ENCODE measurements at regions not wholly inside any gene's neighbourhood (a gene's known extent, or its start where the extent isn't known, plus 50 kb on each side); places are given as distances from the start of the nearest gene placed in this dataset.
"Not testable (repeated sequence)": the region's sequence is repeated elsewhere in the genome, so short reads cannot be mapped to it uniquely, and the experiment has no call there.

DNA sequence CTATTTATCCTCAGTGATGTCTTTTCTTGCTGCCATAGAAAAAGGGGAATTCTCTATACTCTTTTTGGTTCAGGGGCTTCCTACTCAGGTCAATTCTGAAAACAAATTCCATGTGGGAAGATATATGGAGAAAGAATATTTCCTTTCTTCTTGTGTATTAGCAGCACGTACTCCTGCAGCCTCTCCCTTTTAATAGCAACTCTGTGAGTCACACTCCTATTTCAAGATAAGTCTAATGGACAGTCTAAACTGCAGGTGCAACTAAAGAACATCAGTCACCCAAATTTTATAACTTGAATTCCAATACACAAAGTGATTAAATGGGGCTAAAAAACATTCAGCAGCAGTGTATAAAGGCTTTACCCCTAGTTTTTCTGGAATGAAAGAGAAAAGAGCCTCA, 942.2 kb downstream of the CNTNAP5 start:
- DNase-seq (ENCODE audit: low read depth in 3 of 3), result no peak

DNA sequence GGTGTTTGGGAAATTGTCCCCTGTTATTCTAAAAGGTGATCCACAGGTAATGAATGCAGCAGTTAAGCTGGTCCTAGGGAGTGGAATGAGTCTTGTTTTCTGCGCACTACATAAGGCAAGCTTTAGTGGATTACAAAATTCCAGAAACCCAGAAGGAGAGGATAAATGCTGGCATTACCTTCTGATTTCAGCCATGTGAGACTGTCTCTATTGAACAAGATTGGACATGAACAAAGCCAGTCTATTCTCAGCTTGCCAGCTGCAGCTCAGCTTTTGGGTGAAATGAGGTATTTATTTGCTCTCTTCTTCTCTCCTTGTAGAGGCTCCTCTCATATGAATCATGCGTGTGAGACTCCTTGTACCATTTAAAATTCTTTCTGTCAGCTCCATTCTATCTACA, 944.9 kb downstream of the CNTNAP5 start:
- DNase-seq (ENCODE audit: low read depth in 3 of 3), result no peak

DNA sequence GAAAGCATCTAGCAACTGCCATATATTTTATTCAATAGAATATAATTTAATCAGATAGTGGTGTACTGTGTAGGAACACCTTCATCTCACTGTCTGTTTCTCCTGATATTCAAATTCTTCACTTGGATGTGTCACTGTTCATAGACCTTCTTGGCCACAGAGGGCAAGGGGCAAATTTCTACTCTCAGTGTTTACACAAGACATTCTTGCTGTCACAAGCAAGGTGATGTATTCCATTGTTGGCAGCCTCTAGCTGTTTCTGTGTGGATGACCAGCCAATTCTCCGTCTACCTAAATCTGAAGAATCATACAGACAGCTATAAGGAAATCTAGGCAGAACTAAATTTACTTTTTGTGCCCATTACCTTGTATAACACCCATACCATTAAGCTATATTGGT, 948.3 kb downstream of the CNTNAP5 start:
- DNase-seq (ENCODE audit: low read depth in 3 of 3), result no peak

DNA sequence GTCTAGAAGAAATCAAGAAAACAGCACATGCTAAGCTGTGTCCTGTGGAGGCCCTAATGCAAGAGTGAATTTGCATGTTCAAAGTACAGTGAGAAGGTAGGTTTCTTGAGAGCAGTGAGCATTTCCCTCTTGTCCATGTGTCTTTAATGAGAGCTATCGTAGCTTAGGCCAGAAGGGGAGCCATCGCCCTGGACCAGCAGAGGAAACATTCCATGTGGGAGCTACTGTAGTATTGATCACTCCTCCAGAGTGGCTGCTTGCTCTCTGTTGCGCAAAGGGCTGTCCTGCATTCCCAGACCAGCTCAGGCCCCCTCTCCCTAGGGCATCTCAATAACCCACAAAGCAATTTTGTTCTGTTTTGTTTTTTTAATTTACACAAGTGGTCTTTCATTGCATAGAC, 950.1 kb downstream of the CNTNAP5 start:
- no peak for DNase-seq (ENCODE audit: low read depth in 3 of 3)

DNA sequence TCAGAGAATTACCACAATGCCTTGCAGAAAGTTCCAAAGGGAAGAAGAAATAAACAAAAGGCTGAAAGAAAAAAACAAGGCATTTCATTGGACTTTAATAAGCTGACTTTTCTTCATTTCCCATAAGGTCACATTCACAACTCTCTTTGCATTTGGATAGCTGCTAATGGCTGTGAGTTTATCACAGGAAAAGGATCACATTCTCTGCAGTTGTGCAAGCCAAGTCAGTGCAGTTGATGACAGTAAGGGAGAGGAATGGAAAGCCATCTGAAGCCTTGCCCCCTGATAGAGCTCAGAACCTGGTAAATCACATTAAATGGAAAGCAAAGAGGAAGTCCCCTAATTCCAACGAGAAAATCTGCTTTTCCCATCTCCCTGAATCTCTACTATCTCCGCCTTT, 950.6 kb downstream of the CNTNAP5 start:
- no peak for DNase-seq (ENCODE audit: low read depth in 3 of 3)

DNA sequence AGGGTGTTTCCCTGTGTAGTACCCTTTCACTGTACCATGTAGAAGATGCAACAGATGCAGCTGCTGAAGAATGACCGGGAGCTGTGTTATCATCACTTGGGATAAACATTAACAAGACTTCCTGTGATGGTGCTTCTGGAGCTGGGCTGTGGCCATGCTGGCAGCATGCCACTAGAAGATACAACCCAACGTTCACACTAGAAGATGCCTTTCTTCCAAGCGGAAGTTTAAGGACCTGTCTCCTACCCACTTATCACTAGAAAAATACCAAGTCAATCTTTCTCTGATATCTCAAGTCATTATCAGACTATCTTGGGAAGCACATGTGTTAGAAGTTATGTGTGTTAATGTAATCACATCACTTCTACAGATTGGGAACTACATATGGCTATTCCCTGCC, 953.5 kb downstream of the CNTNAP5 start:
- DNase-seq (ENCODE audit: low read depth in 3 of 3), result no peak

DNA sequence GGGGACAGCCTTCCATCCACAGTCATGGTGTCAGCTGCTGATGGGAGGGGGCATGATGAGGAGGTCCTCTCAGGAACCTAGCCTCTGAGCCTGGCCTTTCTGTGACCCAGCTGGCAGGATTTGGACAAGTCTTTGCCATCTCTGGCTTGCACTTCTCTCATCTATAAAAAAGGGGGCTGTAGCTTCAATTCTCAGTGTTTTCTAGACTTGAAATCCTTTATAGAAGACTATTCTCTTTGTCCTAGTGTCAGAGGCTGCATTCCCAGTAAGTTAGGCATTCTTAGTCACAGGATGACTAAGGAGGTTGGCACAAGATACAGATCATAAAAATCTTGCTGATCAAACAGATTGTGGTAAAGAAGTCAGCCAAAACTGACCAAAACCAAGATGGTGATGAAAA, 958.5 kb downstream of the CNTNAP5 start:
- no peak for DNase-seq (ENCODE audit: low read depth in 3 of 3)

DNA sequence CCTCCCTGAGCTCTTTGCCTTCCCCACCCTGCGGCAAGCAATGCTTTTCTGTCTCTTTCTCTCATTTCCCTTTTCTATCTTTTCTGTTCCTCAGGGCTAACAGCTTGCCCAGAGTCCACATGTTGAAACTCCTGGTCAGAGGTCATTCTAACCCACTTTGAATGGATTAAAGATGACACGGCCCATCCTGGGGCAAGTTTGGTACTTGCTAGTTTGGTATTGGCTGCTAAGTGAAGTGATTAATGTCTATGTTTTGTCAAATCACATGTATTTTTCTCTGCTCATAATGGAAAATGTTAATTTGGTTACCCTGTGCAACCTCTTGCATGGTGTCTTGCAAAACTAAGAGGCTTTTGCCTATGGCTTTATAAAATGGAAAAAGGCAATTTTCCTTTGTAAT, 960.2 kb downstream of the CNTNAP5 start:
- no peak for DNase-seq (ENCODE audit: low read depth in 3 of 3)

DNA sequence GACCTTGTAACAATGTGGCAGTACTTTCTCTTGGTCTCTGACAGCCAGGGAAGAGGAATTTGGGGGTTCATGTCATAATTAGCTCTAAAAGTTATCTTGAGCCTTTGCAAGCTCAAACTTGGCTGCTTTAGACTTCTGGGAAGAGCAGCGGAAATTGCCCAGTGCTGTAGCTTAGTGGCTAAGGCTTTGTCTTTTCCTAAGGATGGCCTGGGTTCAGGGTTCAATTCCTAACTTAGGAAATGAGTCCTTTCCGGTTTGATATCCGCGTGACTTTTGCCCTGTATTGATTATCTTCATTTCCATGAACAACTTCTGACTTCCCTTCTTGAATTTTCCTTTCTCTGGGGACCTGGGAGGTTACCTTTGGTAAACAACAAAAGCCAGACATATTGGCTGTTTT, 961.0 kb downstream of the CNTNAP5 start:
- no peak for DNase-seq (ENCODE audit: low read depth in 3 of 3)

DNA sequence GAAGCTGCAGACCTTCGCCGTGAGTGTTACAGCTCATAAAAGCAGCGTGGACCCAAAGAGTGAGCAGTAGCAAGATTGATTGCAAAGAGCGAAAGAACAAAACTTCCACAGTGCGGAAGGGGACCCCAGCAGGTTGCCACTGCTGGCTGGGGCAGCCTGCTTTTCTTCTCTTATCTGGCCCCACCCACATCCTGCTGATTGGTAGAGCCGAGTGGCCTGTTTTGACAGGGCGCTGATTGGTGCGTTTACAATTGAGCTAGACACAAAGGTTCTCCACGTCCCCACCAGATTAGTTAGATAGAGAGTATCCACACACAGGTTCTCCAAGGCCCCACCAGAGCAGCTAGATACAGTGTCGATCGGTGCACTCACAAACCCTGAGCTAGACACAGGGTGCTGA, 961.8 kb downstream of the CNTNAP5 start:
- DNase-seq (ENCODE audit: low read depth in 3 of 3), result not testable (repeated sequence)

DNA sequence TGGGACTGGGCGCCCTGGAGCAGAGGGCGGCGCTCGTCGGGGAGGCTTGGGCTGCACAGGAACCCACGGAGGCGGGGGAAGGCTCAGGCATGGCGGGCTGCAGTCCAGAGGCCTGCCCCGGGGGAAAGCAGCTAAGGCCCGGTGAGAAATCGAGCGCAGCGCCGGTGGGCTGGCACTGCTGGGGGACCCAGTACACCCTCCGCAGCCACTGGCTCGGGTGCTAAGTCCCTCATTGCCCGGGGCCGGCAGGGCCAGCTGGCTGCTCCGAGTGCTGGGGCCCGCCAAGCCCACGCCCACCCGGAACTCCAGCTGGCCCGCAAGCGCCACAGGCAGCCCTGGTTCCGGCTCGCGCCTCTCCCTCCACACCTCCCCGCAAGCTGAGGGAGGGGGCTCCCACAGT, 962.3 kb downstream of the CNTNAP5 start:
- DNase-seq (ENCODE audit: low read depth in 3 of 3), result not testable (repeated sequence)

DNA sequence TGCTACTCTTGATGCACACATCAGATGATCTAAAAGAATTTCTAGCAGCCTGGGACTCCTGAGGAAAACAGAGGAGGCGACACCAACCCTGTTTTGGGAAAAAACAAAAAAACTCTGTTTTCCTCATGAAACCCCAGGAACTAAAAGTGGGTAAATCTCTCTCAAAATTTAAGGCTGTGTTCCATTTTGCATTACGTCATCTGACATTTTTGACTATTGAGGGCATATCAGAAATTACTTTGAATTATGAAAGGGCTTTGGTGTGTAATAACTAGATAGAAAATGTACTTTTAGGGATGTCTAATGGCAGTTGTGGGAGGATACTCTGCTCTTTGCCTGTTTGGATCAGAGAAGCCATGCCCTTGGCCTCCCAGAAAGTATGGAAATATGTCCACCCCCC, 963.0 kb downstream of the CNTNAP5 start:
- DNase-seq (ENCODE audit: low read depth in 3 of 3), result no peak

DNA sequence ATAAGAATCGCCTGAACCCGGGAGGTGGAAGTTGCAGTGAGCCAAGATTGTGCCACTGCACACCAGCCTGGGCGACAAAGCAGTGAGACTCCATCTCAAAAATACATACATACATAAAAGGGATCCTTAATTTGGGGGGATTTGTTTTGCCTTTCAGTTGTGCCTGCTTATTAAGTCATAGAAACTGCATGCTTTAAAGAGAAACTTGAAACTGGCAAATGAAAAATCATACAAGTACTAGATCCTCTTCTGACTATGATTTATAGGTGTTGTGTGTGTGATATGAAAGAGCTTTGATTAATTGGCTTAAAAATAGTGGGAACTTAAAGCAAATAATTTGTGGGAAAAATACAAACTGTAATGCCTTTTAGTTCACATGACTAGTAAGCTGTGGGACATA, 963.7 kb downstream of the CNTNAP5 start:
- DNase-seq (ENCODE audit: low read depth in 3 of 3), result no peak

DNA sequence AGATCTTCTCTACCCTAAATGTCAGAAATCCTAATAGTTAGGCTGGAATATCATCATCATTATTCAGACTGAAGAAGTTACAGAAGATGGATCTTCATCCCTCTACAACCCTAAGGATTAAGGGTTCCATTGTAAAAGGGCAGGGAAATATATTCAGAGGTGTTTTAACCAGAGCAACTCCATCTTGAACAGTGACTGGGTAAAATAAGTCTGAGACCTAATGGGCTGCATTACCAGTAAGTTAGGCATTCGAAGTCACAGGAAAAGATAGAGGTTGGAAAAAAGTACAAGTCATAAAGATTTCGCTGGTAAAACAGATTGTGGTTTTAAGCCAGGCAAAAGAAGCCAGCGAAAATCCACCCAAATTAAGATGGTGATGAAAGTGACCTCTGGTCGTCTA, 968.7 kb downstream of the CNTNAP5 start:
- no peak for DNase-seq (ENCODE audit: low read depth in 3 of 3)

DNA sequence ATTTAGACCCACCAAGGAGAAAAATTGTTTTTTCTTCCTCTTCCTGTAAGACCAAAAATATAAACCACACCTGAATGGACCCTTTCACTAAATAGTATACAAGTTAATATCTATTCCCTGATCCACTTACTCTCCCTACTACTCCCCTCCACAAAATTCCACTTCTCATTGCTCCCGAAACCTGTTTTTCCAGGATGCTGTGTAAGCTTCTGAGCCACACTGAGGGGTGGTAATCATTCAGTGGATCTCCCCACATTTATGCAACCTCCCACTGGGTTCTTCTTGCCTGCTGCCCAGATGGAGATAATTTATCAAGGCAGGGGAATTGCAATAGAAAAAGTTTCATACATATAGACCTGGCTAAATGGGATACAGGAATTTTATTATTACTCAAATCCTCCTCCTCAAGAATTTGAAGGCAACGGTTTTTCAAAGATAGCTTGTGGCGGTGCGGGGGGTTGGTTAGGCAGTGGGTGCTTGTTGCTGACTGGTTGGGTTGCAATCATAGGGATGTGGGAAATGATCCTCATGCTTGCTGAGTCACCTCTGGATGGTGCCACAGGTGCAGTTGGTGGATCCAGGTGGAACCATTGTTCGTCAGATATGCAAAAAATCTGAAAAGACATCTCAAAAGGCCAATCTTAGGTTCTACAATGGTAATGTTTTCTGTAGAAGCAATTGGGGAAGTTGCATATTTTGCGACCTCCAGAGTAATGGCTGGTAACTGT, 970.3 kb downstream of the CNTNAP5 start:
- no peak for DNase-seq (ENCODE audit: low read depth in 3 of 3)

DNA sequence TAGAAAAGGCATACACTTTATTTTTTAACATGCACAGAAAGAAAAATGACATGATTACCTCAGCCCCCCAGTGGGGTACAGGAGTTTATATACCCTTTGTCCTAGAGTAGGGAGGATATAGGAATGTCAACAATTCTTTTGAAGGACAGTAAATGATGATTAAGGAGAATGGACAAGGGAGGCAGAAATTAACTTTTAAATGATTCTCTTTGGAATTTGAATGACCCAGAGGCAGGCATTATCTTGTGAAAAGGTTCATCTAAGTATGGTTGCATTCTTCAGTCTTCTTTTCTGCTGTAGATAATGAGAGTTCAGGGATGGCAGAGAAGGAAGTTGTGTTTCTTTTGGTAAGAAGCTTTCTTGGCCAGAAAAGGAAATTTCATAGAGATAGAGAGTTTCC, 971.3 kb downstream of the CNTNAP5 start:
- no peak for DNase-seq (ENCODE audit: low read depth in 3 of 3)

DNA sequence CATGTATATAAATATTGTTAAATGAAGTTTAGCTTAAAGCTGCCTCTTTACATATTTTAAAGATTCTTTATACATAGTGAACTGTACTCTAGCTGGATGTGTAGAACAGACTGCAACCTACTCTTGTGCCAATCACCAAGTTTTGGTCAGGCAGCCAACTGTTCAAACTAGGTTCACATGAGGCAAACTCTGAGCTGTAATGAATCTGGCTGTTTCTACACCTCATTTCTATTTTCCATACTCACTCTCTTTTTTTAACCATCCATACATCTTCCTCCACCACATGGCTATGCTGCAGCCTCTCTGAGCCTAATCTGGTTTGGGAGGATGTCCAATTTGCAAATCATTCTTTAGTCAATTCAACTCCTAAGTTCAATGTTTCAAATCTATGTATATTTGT, 974.8 kb downstream of the CNTNAP5 start:
- no peak for DNase-seq (ENCODE audit: low read depth in 3 of 3)

DNA sequence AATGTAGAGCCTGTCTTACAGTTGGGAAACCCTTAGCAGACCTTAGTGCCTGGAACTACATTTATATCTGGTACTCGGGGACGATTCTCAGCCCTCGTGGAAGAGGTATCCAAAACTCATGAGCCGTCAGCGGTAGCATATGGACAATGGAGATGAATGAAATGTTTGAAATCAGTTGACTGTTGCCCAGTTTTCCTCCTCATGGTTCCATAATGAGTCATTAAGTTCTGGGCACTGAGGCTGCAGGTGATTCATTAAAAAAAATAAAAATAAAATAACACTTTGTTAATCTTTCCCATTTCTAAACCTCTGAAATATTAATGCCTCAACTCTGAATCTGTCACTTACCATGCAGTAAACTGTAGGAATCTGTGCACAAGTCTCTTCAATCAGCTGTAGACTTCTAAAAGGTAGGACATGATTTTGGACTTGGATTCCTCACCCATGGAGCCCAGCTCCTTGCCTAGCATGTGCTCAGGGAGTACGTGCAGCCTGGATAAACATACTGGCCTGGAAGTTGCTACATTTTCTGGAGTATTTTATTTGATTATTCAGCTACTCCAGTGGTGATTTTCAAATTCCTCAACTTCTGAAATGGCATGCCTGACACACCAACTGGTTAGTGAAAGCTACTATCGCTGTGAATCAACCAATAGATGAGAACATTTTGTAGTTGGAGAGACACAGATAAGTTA, 979.2 kb downstream of the CNTNAP5 start:
- no peak for DNase-seq (ENCODE audit: low read depth in 3 of 3)

DNA sequence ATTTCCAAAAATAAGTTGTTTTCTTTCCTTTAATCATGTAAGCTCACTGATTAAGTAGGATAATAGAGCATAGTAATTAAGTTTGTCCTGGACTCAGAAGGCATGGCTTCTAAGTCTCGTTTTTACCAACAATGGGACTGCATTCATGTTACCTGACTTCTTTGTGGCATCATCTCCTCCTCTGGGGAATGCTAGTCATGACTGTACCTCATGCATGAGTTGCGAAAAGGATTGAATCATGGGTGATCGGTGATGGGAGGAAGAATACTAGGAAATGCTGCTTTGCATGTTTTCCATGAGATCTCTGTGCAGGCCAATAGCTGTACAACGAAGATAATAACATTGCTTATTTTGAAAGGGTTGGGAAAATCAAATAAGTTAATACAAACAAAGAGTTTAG, 981.6 kb downstream of the CNTNAP5 start:
- DNase-seq (ENCODE audit: low read depth in 3 of 3), result no peak

DNA sequence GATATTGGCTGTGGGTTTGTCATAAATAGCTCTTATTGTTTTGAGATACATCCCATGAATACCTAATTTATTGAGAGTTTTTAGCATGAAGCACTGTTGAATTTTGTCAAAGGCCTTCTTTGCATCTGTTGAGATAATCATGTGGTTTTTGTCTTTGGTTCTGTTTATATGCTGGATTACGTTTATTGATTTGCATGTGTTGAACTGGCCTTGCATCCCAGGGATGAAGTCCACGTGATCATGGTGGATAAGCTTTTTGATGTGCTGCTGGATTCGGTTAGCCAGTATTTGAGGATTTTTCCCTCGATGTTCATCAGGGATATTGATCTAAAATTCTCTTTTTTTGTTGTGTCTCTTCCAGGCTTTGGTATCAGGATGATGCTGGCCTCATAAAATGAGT, 1003.6 kb downstream of the CNTNAP5 start:
- DNase-seq (ENCODE audit: low read depth in 3 of 3), result not testable (repeated sequence)

DNA sequence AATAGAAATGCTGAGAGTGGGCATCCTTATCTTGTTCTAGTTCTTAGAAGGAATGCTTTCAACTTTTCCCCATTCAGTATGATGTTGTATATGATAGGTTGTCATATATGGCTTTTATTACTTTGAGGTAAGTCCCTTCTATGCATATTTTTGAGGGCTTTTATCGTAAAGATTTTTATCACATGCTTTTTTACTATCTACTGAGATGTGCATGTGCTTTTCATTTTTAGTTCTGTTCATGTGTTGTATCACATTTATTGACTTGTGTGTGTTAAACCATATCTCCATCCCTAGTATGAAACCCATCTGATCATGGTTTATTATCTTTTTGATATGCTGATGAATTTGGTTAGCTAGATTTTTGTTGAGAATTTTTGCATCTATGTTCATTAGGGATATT, 1008.8 kb downstream of the CNTNAP5 start:
- no peak for DNase-seq (ENCODE audit: low read depth in 3 of 3)

DNA sequence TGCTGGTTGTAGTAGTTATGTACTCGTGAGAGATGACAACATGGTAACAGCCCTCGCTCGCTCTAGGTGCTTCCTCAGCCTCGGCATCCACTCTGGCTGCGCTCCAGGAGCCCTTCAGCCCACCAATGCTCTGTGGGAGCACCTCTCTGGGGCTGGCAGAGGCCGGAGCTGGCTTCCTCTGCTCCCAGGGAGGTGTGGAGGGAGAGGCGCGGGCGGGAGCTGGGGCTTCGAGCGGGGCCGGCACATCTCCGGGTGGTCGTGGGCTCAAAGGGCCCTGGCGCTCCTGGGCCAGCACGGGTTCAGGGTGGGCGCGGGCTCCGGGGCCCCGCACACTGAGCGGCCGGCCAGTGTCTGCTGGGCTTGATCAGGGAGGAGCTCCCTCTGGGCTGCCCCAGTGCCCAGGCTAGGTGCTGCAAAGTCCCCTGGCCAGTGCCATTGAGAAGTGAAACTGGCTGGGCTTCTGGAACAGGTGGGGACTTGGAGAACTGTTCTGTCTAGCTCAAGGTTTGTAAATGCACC, 1012.1 kb downstream of the CNTNAP5 start:
- no peak for DNase-seq (ENCODE audit: low read depth in 3 of 3)

DNA sequence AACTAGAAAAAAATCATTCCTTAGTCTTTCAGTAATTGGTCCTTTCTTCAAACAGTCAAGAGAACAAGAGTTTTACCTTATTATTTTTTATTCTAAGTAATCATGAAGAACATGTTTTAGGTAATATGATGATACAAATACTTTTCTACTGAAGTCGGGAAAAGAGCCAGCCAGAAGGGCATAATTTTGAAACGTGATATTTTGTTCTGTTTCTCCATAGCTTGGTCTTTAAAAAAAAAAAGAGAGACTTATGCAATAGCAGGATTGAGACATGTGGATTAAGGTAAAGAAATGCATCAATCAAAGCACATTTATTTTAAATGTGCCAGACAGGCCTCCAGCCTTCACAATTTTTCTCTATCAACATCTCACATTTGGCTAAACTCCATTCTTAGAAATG, 1016.8 kb downstream of the CNTNAP5 start:
- DNase-seq (ENCODE audit: low read depth in 3 of 3), result no peak

DNA sequence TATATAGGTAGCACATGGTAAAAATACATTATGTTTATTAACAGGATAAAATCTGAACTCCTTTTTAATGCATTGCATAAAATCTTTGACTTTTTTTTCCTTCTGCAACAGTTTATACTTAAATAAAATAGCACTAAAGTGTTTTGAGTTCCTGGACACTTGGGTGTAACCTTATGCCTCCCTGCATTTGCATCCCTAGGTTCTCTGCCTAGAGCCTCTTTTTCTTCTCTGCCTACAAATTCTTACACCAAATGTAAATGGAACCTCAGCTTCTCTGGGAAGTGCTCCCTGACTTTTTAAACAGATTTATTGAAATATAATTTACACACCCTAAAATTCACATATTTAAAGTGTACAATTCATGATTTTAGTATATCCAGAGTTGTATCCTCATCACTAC, 1017.6 kb downstream of the CNTNAP5 start:
- no peak for DNase-seq (ENCODE audit: low read depth in 3 of 3)
